Natural killer cell (primary cell): ENCODE measurements at regions not wholly inside any gene's neighbourhood (a gene's known extent, or its start where the extent isn't known, plus 50 kb on each side); places are given as distances from the start of the nearest gene placed in this dataset.

Experiments used
- ATAC-seq, 3 donors: fragments of 150-1000 bp in 2 of 3; fragments of 200-7000 bp in 1 of 3; cut with Tn5 transposase; 1 replicate in 1 of 3; 2 replicates in 2 of 3; pipeline ENCODE4 v1.10.0; 2021; ENCODE audit warnings: mild to moderate bottlenecking in 2 of 3, moderate library complexity in 2 of 3
- DNase-seq, 2 donors: peaks; one replicate each; pipeline versions ENCODE4 v3.0.0 to v3.0.0-alpha.2; 2013 to 2021; ENCODE audit warnings: mixed read lengths in 1 of 2
- H3K27ac ChIP-seq: one replicate; pipeline ENCODE4 v1.5.1; 2013; ENCODE audit warnings: mild to moderate bottlenecking, low read length
- H3K27me3 ChIP-seq: one replicate; pipeline ENCODE4 v1.6.1; 2013; ENCODE audit warnings: low read length; ENCODE audit not compliant: control insufficient read depth, insufficient read depth
- H3K36me3 ChIP-seq: one replicate; pipeline ENCODE4 v1.6.1; 2013; ENCODE audit warnings: low read length; ENCODE audit not compliant: control insufficient read depth, insufficient read depth
- H3K4me1 ChIP-seq: one replicate; pipeline ENCODE4 v1.6.1; 2013; ENCODE audit warnings: low read length; ENCODE audit not compliant: control insufficient read depth, insufficient read depth
- H3K4me3 ChIP-seq: one replicate; pipeline ENCODE4 v1.5.1; 2013; ENCODE audit warnings: low read length
- H3K9me3 ChIP-seq: one replicate; pipeline ENCODE4 v1.6.1; 2013; ENCODE audit warnings: low read length; ENCODE audit not compliant: control insufficient read depth, insufficient read depth
- H3K27ac Mint-ChIP-seq, 2 donors: one replicate each; pipeline ENCODE4 v1.8.0; 2022; ENCODE audit warnings: mild to moderate bottlenecking in 2 of 2, mixed read lengths in 2 of 2, moderate library complexity in 1 of 2
- H3K27me3 Mint-ChIP-seq, 2 donors: one replicate each; pipeline ENCODE4 v1.8.0; 2022; ENCODE audit warnings: low read depth in 2 of 2, mixed read lengths in 2 of 2
- H3K36me3 Mint-ChIP-seq: one replicate; pipeline ENCODE4 v1.8.0; 2022; ENCODE audit warnings: mixed read lengths
- H3K4me1 Mint-ChIP-seq, 2 donors: one replicate each; pipeline ENCODE4 v1.8.0; 2022; ENCODE audit warnings: mixed read lengths in 2 of 2
- H3K4me3 Mint-ChIP-seq: one replicate; pipeline ENCODE4 v1.8.0; 2022; ENCODE audit warnings: mild to moderate bottlenecking, moderate library complexity, mixed read lengths
- H3K9me3 Mint-ChIP-seq, 2 donors: one replicate each; pipeline ENCODE4 v1.8.0; 2022; ENCODE audit warnings: mixed read lengths in 2 of 2
- CTCF ChIP-seq: fragments of 200-600 bp; IDR thresholded peaks from one replicate; pipeline ENCODE4 v1.8.0; 2022; ENCODE audit warnings: antibody characterized with exemption
- WGBS: methylation state at CpG from one replicate; pipeline ENCODE4 v1.1.7; 2013; ENCODE audit warnings: missing lambda C conversion rate; ENCODE audit not compliant: insufficient coverage; 5-methylcytosine and 5-hydroxymethylcytosine counted together
- intact Hi-C: fragments of 100-400 bp; cut with micrococcal nuclease; formaldehyde crosslinking; loops from one replicate; pipeline ENCODE4 v1.14.2; 2022

GRCh38 chr4:10253765-10254164, 137.2 kb upstream of the WDR1 start:
- ATAC-seq (no peak), DNase-seq (no peak)
- no peaks in the 10 kb centered on the region for H3K9me3 Mint-ChIP-seq
- TF ChIP-seq CTCF = no peak
- H3K4me3 Mint-ChIP-seq = no peak overlapping the region
- H3K4me3 ChIP-seq = no peak overlapping the region
- 87% methylated on average over 6 of the region's 6 CpGs for WGBS
- no peak overlapping the region for H3K27ac Mint-ChIP-seq
- H3K4me1 Mint-ChIP-seq = no peaks in the 10 kb centered on the region
- H3K9me3 ChIP-seq = no peaks in the 10 kb centered on the region
- H3K27me3 Mint-ChIP-seq = peaks cover 17 to 42% of the 10 kb centered on the region in 2 donors
- H3K27me3 ChIP-seq = peaks cover 2% of the 10 kb centered on the region
- no peak overlapping the region for H3K27ac ChIP-seq
- intact Hi-C loops = no loop called here
- H3K36me3 ChIP-seq = no peaks in the 10 kb centered on the region
- no peaks in the 10 kb centered on the region for H3K4me1 ChIP-seq
- no peaks in the 10 kb centered on the region for H3K36me3 Mint-ChIP-seq

DNA sequence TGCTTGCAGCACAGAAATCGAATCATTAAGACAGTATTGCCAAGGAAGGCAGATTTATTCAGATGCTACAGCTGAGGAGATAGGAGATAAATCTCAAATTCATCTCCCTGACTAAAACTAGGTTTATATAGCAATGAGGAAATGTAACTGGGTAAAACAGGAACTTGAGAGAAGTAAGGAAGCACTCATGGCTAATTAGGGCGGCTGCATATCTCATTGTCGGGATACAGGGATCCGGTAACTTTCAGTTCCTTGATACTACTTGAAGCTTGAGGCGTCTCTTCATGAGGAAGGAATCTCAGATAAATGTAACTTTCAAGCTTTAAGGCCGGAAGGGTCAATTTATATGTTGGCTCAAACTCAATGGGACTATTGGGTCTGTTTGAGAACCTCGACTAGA, 129.2 kb upstream of the WDR1 start:
- no peak overlapping the region for H3K4me3 Mint-ChIP-seq
- no peak overlapping the region for H3K27ac ChIP-seq
- intact Hi-C loops = no loop called here
- H3K9me3 Mint-ChIP-seq = no peaks in the 10 kb centered on the region
- H3K4me1 Mint-ChIP-seq = no peaks in the 10 kb centered on the region
- WGBS = 87% methylated on average over 7 of the region's 7 CpGs
- ATAC-seq (no peak), DNase-seq (no peak)
- no peak overlapping the region for H3K27ac Mint-ChIP-seq
- H3K9me3 ChIP-seq = no peaks in the 10 kb centered on the region
- H3K36me3 Mint-ChIP-seq = no peaks in the 10 kb centered on the region
- no peaks in the 10 kb centered on the region for H3K36me3 ChIP-seq
- peaks cover 14 to 56% of the 10 kb centered on the region in 2 donors for H3K27me3 Mint-ChIP-seq
- H3K4me1 ChIP-seq = no peaks in the 10 kb centered on the region
- peaks cover 2% of the 10 kb centered on the region for H3K27me3 ChIP-seq
- no peak overlapping the region for H3K4me3 ChIP-seq
- TF ChIP-seq CTCF = no peak

- DNase-seq (no peak), ATAC-seq (no peak)
- no peaks in the 10 kb centered on the region for H3K4me1 ChIP-seq
- Mint-ChIP-seq H3K9me3 (no peaks in the 10 kb centered on the region), H3K27ac (no peak overlapping the region), H3K36me3 (no peaks in the 10 kb centered on the region), H3K4me1 (no peaks in the 10 kb centered on the region), H3K27me3 (peaks cover 14 to 44% of the 10 kb centered on the region in 2 donors), H3K4me3 (no peak overlapping the region)
- H3K27me3 ChIP-seq = no peaks in the 10 kb centered on the region
- no peak overlapping the region for H3K27ac ChIP-seq
- H3K4me3 ChIP-seq = no peak overlapping the region
- no peak for TF ChIP-seq CTCF
- no peaks in the 10 kb centered on the region for H3K9me3 ChIP-seq
- no peaks in the 10 kb centered on the region for H3K36me3 ChIP-seq
- 91% methylated on average over 2 of the region's 2 CpGs for WGBS
- intact Hi-C loops = no loop called here
These were observed 127.3 kb upstream of the WDR1 start for GRCh38 chr4:10243856-10244255.

DNA sequence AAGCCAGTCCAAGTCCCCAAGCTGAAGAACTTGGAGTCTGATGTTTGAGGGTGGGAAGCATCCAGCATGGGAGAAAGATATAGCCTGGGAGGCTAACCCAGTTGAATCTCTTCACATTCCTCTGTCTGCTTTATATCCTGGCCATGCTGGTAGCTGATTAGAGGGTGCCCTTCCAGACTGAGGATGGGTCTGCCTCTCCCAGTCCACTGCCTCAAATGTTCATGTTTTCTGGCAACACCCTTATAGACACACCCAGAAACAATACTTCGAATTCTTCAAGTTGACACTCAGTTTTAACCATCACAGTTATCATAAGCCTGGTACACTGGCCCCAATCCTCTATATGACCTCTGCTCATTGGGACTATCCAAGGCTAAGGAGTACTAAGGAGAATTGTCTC, 124.1 kb upstream of the WDR1 start:
- no peaks in the 10 kb centered on the region for H3K4me1 Mint-ChIP-seq
- Histone ChIP-seq H3K4me3 (no peak overlapping the region), H3K9me3 (no peaks in the 10 kb centered on the region), H3K27ac (no peak overlapping the region), H3K27me3 (no peaks in the 10 kb centered on the region), H3K36me3 (no peaks in the 10 kb centered on the region), H3K4me1 (no peaks in the 10 kb centered on the region)
- H3K27me3 Mint-ChIP-seq = peaks cover 12 to 21% of the 10 kb centered on the region in 2 donors
- no peaks in the 10 kb centered on the region for H3K36me3 Mint-ChIP-seq
- no peak overlapping the region for H3K27ac Mint-ChIP-seq
- DNase-seq (no peak), ATAC-seq (peak in 1 of 3 donors; percentile 27)
- intact Hi-C loops = no loop called here
- 0% methylated on average over 1 of the region's 1 CpG for WGBS
- H3K9me3 Mint-ChIP-seq = no peaks in the 10 kb centered on the region
- H3K4me3 Mint-ChIP-seq = no peak overlapping the region
- no peak for TF ChIP-seq CTCF
